Heart left ventricle (tissue), 13 donors: ENCODE measurements at regions not wholly inside any gene's neighbourhood (a gene's known extent, or its start where the extent isn't known, plus 50 kb on each side); places are given as distances from the start of the nearest gene placed in this dataset.

Experiments used
- CTCF ChIP-seq, 12 donors: fragments of 200-600 bp; sonication (generic) in 4 of 12; IDR thresholded peaks; one replicate each; pipeline versions ENCODE4 v1.5.0 to v1.8.0; 2018 to 2022; ENCODE audit warnings: antibody characterized with exemption in 12 of 12, mild to moderate bottlenecking in 5 of 12
- POLR2A ChIP-seq, 2 donors: fragments of 450-650 bp; IDR thresholded peaks; one replicate each; pipeline ENCODE4 v1.6.1; 2017; ENCODE audit warnings: antibody characterized with exemption in 2 of 2, mild to moderate bottlenecking in 2 of 2, moderate library complexity in 2 of 2
- donor health status: ischemic (EF 13 %, LVEDD 7.1; RV severe dilation, severe dysfunction).
- donor health status: DM: no; HTN: yes; CAD: no.
- donor health status: DM: no; HTN: no; CAD: no.
- donor health status: ischemic (EF 25% LVEDD 6.9; RV normal size, moderate dysfunction).
- donor health status: ischemic (EF 25% LVEDD 5.7; RV mildly dilated, moderate dysfunction).
- donor health status: ischemic (EF 35%, LVEDD 5.7; RV mildly dilated, moderate dysfunction).
- donor health status: nonischemic (EF 11% LVEDD 7.7; RV severe dilation, severe dysfunction).
- donor health status: DM: yes; HTN: yes; CAD: no.
- donor health status: PGD.
- donor health status: ischemic (EF 29% LVEDD 5.4; RV normal size, mild dysfunction).
- donor health status: nonischemic (EF 23%, LVEDD 6.1; RV moderate dilation, normal function).

GRCh38 chr10:21273400-21273968 is 252.0 kb downstream of the SKIDA1 start:
- no peak for TF ChIP-seq CTCF (IDR thresholded peaks at IDR 0.05)
- no peak for TF ChIP-seq POLR2A (IDR thresholded peaks at IDR 0.05)
